ENCODE measurements at regions not wholly inside any gene's neighbourhood (a gene's known extent, or its start where the extent isn't known, plus 50 kb on each side); places are given as distances from the start of the nearest gene placed in this dataset.

DNA sequence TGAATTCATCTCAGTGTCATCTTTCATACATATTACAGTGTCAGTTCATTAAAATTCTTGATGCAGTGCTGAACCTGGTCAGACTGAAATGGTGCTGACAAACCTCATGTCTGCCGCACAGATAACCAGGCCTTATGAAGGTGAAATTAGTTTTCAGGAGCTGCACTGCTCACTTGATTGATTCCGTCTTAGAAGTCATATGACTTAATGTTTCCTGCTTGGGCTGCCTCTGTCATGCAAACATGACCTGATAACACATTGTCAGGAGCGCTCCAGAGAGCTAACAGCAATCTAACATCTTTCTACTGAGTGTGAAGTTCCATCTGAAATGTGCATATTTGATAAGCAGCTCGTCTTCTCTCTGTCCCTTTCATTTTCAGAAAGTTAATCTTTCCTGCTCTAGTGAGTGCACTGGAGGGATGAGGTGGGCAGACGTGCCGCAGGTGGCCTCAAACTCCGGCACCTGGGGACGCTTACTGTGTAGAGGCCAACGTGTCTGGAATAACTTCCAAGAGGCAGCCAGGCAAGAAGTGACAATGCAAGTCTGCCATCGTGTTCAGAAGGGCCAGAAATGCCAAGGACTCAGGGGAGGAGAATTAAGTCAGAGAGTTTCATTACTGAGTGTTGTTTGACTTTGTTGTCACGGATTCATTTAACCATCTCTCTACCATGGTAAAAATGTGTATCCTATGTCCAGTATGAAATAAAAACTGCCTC lies 592.1 kb downstream of the TLE1 start:
- TF ChIP-seq, protein P1, sequence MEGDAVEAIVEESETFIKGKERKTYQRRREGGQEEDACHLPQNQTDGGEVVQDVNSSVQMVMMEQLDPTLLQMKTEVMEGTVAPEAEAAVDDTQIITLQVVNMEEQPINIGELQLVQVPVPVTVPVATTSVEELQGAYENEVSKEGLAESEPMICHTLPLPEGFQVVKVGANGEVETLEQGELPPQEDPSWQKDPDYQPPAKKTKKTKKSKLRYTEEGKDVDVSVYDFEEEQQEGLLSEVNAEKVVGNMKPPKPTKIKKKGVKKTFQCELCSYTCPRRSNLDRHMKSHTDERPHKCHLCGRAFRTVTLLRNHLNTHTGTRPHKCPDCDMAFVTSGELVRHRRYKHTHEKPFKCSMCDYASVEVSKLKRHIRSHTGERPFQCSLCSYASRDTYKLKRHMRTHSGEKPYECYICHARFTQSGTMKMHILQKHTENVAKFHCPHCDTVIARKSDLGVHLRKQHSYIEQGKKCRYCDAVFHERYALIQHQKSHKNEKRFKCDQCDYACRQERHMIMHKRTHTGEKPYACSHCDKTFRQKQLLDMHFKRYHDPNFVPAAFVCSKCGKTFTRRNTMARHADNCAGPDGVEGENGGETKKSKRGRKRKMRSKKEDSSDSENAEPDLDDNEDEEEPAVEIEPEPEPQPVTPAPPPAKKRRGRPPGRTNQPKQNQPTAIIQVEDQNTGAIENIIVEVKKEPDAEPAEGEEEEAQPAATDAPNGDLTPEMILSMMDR (IDR thresholded peaks at IDR 0.05; ENCODE audit: low read depth, low read length, poor library complexity, severe bottlenecking), result no peak
- no peak for TF ChIP-seq EZH2phosphoT487 (IDR thresholded peaks at IDR 0.05; ENCODE audit: borderline replicate concordance, low read length)
